Spleen (tissue), 7 donors: ENCODE measurements at regions not wholly inside any gene's neighbourhood (a gene's known extent, or its start where the extent isn't known, plus 50 kb on each side); places are given as distances from the start of the nearest gene placed in this dataset.

Source experiments
- CTCF ChIP-seq, 11 experiments: fragments of 200-600 bp in 7 of 11; fragments of 450-650 bp in 4 of 11; sonication (generic) in 4 of 11; IDR thresholded peaks in 8 of 11; conservative IDR thresholded peaks in 3 of 11; 1 replicate in 7 of 11; 2 replicates in 4 of 11; pipeline versions ENCODE4 v1.4.0 to v1.8.0; 2016 to 2021; ENCODE audit warnings: antibody characterized with exemption in 11 of 11, inconsistent platforms in 4 of 11, mild to moderate bottlenecking in 1 of 11
- POLR2AphosphoS5 ChIP-seq, 3 donors: sonication (generic); formaldehyde crosslinking; IDR thresholded peaks; one replicate each; pipeline ENCODE4 v1.5.1; 2017; ENCODE audit warnings: antibody characterized with exemption in 3 of 3
- donor health status: DM: no; HTN: no; CAD: no; lungs with moderate emphysema.
- donor health status: DM: no; HTN: no; CAD: no.
- donor health status: DM: no; HTN: no; CAD: no.

- TF ChIP-seq POLR2AphosphoS5 (IDR thresholded peaks at IDR 0.05) (no peak), CTCF (IDR thresholded peaks at IDR 0.05 in 8 of 11, conservative IDR thresholded peaks at IDR 0.05 in 3 of 11) (no peak)
Measured at GRCh38 chr12:124100572-124101178, 127.7 kb downstream of the ZNF664 start.
